HG03108 (cell line): ENCODE measurements at regions not wholly inside any gene's neighbourhood (a gene's known extent, or its start where the extent isn't known, plus 50 kb on each side); places are given as distances from the start of the nearest gene placed in this dataset.
"Not testable (repeated sequence)": the region's sequence is repeated elsewhere in the genome, so short reads cannot be mapped to it uniquely, and the experiment has no call there.

Experiments
- ATAC-seq: cut with Tn5 transposase; IDR thresholded peaks from one replicate; pipeline ENCODE4 v1.9.1; 2021; ENCODE audit warnings: moderate library complexity; ENCODE audit not compliant: unreplicated experiment

DNA sequence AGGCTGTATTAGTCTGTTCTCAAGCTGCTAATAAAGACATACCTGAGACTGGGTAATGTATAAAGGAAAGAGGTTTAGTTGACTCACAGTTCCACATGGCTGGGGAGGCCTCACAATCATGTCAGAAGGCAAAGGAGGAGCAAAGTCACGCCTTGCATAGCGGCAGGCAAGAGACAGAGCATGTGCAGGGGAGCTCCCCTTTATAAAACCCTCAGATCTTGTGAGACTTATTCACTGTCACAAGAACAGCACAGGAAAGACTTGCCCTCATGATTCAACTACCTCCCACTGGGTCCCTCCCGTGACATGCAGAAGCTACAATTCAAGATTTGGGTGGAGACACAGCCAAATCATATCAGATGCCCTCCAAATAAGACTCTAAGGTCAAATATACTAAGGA lies 139.4 kb upstream of the TOP1 start:
- ATAC-seq, result not testable (repeated sequence)

- ATAC-seq, result no peak
Observed at GRCh38 chr20:40890181-40890580, 138.4 kb upstream of the TOP1 start.

- no peak for ATAC-seq
Observed at GRCh38 chr20:40890635-40891034, 138.0 kb upstream of the TOP1 start.

GRCh38 chr20:40891351-40891750 lies 137.3 kb upstream of the TOP1 start:
- no peak for ATAC-seq

DNA sequence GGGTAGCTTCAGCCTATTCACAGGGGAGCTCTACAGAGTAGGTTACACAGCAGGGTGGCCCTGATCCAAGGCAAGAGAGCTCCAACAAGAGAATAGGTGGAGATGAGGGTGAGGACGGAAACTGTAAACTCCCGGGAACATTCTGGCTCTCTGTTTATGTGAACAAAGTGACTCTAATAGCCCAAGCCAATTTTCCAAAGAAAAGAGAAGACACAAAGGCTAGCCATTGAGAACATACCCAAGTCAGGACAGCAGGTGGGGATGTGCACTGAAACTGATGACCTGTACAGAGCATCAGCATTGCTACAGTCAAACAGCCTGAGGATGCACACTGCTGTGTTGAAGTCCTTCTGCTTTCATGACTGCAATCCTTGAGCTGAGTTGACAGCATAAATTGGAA lies 136.0 kb upstream of the TOP1 start:
- no peak for ATAC-seq

DNA sequence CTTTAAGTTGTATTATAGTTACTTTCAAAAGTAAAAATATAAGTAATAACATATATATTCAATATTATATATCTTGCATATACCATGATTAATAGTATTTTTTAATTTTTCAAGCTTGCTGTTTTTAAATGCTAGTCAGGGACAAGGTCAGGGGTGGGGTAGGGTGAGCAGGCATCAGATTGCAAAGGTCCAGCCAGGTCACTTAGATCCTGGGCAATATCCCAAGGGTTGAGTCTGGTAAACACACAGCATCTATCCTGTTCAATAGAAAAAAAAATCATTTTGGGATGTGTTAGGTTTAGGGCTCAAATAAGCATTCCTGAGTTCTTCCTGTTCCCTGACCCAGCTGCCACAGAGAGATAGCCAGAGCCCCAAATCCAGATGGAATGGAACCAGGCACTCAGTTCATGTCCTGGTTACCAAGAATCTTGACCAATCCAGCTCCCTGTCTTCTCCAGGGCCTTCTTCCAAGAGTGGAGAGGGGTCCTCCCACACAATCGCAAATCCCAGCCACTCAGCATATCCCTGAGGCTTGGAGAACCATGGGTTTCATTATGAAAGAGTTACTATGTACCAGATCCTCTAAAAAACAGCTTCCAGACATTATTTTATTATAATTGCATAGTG lies 134.9 kb upstream of the TOP1 start:
- no peak for ATAC-seq

DNA sequence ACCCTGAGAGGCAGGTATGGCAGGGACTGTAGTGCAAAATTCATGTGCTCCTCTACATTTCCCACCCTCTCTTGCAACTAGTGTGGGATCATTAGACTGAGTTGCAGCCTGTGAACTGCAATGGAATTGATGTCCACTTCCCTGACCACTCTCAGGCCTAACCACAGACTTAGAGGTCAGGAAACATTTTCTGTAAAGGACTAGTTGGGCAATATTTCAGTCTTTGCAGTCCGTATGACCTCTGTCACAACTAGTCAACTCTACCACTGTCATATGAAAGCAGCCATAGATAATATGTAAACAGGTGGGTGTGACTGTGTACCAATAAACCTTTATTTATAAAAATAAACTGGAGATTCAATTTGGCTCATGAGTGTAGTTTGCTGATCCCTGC lies 134.4 kb upstream of the TOP1 start:
- ATAC-seq, result no peak

DNA sequence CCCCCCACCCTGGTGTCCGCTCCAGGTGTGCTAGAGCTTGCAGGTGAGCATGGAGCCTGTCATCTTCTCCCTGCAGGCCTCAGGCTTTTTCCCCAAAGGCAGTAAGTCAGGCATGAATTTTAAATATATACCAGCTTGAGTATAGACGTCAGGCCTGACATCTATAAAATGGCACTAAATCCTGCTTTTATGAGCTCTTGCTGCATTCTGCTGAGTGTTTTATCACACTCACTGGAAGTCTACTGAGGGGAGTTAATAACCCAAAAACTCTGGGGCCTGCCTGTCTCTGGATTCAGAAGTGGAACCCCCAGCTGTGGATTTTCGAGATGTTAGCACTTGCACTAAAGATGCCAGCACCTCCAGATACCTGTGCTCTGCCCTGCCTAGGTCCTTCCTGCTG lies 133.4 kb upstream of the TOP1 start:
- no peak for ATAC-seq

DNA sequence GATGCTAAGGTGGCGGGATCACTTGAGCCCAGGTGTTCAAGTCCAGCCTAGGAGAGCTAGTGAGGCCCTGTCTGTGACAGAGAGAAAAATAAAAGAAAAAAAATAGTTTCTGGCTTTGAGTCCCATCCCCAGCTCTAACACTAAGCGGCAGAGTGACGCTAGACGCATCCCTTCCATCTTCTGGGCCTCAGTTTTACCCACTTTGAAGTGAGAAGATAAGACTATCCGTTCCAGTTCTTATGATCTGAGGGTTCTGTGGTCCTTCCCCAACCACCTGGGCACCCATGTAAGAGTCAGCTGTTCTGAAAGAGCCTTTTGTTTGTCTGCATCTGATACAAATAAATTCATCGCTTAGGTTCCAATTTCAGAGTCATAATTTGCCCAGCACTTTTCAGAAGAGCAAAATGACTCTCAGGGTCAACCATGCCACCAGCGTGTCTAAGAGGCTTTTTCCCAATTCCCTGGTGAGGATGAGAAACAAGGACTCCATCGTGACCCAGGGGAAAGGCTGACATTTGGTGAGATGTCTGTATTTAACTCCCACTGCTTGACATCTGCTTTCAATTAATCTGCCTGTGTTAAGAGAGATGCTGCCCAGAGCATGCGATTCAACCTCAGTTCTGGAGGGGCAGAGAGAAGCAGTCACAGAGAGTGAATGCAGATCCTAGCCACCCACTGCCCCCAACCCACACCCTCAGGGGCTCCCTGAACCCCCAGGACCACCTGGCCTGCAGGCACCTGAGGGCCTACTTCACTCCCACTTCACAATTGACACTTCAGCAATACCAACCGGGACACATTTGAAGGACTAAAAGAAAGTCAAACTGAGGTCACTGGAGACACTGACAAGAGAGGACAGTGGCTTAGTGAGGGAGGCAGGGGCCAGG lies 131.6 kb upstream of the TOP1 start:
- ATAC-seq, result no peak

DNA sequence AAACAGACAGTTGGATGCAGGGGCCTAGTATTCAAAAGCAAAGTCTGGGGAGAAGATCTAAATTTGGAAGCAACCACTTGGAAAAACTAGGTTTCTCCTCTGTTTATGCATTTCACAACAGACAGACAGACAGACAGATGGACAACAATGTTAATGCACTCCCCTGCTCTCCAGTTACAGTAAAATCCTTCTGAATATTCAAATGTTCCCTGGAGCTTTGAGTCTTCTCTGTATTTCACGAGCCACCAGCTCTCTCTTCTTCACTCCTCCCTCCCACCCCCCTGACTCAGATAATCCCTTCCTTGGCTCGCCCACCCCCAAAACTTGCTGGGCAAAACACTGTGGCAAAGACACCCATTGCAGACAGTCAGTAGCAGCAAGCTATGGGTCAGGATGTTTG lies 129.3 kb upstream of the TOP1 start:
- ATAC-seq, result no peak

- ATAC-seq, result no peak
Observed at GRCh38 chr20:40900666-40901215, 127.9 kb upstream of the TOP1 start.

DNA sequence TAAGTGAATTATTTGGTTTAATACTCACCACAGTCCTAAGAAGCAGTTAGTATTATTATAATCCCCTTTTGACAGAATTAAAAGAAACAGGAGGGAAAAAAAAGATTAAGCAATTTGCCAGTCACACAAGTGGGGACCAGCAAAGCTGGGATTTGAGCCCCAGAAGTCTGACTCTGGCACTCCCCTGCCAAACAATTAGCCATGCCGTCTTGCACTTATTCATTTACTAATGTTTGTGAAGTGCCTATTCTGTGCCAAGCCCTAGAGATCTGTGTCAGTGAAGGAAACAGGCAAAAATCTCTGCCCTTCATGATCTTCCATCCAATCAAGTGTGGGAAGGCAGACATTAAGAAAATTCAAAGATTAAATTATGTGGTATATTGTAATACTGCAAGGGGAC lies 126.0 kb upstream of the TOP1 start:
- no peak for ATAC-seq

DNA sequence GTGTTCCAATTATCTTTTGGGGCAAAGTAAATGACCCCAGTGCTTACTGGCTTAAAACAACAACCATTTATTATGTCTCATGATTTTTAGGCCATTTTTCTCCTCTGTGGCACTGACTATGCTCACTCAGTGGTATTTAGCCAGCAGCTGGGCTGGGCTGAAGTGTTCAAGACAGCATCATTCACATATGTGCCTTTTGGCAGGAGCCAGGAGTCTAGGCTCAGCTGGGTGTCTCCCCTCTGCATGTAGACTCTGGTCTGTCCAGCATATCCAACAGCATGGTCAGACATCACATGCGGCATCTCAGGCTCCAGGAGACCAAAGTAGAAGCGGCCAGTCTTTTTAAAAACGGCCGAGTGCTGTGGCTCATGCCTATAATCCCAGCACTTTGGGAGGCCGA lies 120.3 kb upstream of the TOP1 start:
- ATAC-seq, result no peak

GRCh38 chr20:40909489-40909888 lies 119.1 kb upstream of the TOP1 start:
- not testable (repeated sequence) for ATAC-seq

GRCh38 chr20:40910436-40910835 lies 118.2 kb upstream of the TOP1 start:
- not testable (repeated sequence) for ATAC-seq

- ATAC-seq, result not testable (repeated sequence)
Observed at GRCh38 chr20:40911152-40911551, 117.5 kb upstream of the TOP1 start.

DNA sequence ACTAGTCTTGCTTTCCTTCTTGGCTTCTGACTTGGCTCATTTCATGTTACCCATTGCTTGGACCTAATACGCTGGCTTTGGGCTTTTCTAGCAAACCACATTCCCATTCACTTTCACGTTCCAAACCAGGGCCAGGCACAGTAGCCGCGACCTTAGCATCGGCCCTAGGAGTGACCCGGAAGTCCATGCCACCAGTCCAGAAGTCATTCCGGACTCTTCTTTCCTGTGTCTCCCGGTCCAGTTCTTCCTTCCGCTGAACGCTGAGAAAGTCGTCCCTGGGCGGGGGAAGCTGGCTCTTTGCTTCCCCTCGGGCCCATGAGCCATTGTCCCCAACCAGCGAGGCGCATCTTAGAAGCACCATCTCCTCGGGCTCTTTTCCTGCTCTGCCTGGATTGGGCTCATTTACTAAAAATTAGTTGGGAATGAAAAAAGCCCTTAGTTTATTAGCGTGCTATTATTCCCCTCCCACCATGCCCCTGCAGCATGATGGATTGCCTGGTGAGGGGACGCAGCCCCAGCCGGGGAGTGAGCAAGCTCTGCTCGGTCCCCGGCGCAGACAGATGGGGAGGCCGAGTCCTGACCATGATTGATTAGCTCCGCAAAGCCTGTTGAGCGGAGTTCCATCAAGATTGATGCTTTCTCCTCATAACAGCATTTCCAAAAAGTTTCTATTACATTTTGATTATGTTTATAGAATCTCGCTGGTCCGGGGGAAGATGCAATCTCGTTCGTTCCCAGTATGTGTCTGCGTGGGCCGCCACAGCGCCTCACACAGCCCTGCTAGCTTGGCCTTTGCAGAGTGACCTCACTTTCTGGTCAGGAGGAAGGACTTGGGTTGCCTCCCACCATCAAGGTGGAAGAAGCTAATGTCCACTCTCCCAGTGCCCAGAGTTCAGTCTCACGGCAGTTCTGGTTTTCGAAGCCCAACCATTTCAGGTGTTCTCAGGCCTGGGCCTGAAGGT lies 115.1 kb upstream of the TOP1 start:
- ATAC-seq, result no peak

- no peak for ATAC-seq
Observed at GRCh38 chr20:40915756-40916155, 112.9 kb upstream of the TOP1 start.

DNA sequence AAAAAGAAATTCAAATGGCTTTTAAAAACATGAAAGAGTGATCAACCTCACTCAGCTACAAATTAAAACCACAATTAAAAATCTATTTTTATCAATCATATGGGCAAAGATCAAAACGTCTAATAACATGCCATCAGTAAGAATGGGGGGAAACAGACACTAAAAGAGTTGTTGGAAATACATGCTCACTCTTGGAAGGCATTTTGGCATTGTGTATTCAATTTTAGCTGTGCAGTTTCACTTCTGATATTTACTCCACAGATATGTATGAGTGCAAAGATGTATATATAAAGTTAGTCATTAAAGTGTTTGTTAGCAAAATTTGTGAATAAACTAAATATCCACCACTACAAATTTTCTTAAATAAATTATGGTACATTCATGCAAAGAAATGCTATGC lies 112.3 kb upstream of the TOP1 start:
- no peak for ATAC-seq

GRCh38 chr20:40920291-40920690 lies 108.3 kb upstream of the TOP1 start:
- ATAC-seq, result no peak

GRCh38 chr20:40922865-40923264 lies 105.8 kb upstream of the TOP1 start:
- no peak for ATAC-seq
